ENCODE measurements at regions not wholly inside any gene's neighbourhood (a gene's known extent, or its start where the extent isn't known, plus 50 kb on each side); places are given as distances from the start of the nearest gene placed in this dataset.
"Not testable (repeated sequence)": the region's sequence is repeated elsewhere in the genome, so short reads cannot be mapped to it uniquely, and the experiment has no call there.

- not testable (repeated sequence) for H3K36me3 Mint-ChIP-seq; H3K27ac Mint-ChIP-seq; H3K9me3 Mint-ChIP-seq; DNase-seq (ENCODE audit: low spot score in 2 of 2); ATAC-seq
Measured at GRCh38 chr17:27210809-27211208, 83.1 kb upstream of the WSB1 start.

DNA sequence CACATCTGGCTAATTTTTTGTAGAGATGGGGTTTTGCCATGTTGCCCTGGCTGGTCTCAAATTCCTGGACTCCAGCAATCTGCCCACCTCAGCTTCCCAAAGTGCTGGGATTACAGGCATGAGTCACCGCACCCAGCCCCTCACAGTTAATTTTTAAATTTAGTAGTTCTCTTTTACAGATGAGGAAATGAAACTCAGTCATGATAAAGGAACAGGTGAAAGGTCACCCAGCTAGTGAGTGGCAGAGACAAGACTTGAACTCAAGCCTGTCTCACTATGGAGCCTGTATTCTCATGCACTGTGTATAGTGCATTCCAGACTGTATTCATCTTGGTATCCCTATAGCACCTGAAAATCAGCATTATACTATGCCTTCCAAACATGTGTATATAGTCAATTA is 77.1 kb upstream of the WSB1 start:
- no peak for ATAC-seq
- Mint-ChIP-seq H3K9me3 (no peaks in the 10 kb centered on the region), H3K27ac (no peak overlapping the region), H3K36me3 (no peaks in the 10 kb centered on the region)
- no peak for DNase-seq (ENCODE audit: low spot score in 2 of 2)

GRCh38 chr17:27217631-27218030 is 76.3 kb upstream of the WSB1 start:
- Mint-ChIP-seq H3K36me3 (no peaks in the 10 kb centered on the region), H3K27ac (no peak overlapping the region), H3K9me3 (no peaks in the 10 kb centered on the region)
- DNase-seq (ENCODE audit: low spot score in 2 of 2) = no peak
- no peak for ATAC-seq

DNA sequence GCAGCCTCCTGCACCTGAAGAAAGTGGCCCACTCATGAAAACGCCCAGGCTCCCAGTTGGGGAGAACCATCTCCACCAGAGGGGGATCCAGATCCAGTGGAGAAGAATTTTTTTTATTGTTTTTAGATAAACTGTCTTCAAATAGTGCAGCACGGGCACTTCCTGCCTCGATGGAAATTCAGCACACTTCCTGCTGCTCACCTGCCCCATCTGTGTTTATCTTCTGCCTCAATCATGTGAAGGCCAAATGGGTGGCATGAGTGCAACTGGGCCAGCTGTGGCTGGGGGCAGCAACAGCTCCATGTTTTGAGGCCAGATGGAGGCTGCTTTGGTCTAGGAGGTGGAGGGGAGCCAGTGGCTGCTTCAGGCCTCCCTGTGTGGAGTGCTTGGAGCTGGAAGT is 75.9 kb upstream of the WSB1 start:
- no peaks in the 10 kb centered on the region for H3K36me3 Mint-ChIP-seq
- no peak overlapping the region for H3K27ac Mint-ChIP-seq
- DNase-seq (ENCODE audit: low spot score in 2 of 2) = no peak
- H3K9me3 Mint-ChIP-seq = no peaks in the 10 kb centered on the region
- no peak for ATAC-seq

DNA sequence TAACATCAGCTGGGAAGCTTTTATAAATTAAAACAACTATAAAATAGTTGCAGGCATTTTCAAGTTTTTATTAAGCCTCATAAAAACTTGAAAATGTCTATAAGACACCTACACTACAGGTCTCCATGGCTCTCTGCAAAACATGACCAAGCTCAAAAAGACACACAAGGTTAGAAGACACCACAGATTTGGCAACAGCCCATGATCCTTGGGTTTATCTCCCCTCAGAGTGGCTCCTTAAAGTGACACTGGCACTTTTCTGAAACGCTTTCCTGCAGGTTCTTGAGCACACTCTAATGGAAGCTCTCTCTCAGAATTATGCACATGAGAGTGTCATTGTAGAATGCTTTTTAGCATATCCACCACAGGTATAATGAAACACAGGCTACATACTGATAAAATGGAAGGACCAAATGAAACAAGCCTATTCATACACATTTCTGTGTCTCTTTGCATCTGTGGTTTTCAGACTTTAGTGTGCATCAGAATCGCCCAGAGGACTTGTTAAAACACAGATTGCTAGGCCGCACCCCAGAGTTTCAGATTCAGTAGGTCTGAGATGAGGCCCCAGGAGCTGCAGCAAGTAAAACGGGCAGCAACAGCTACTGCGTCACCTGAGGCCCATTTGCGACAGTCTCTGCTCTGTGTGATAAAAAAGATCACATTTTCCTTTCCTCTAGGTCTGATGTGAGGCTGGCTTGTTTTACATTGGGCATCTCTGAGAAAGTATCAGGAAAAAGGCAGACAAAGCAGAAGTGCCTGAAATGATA is 75.0 kb upstream of the WSB1 start:
- ATAC-seq (peak in 1 of 2 donors; percentile 64), DNase-seq (ENCODE audit: low spot score in 2 of 2) (no peak)
- Mint-ChIP-seq H3K27ac (no peak overlapping the region), H3K36me3 (no peaks in the 10 kb centered on the region), H3K9me3 (no peaks in the 10 kb centered on the region)

- H3K27ac Mint-ChIP-seq = no peak overlapping the region
- H3K36me3 Mint-ChIP-seq = no peaks in the 10 kb centered on the region
- ATAC-seq (no peak), DNase-seq (ENCODE audit: low spot score in 2 of 2) (no peak)
- no peaks in the 10 kb centered on the region for H3K9me3 Mint-ChIP-seq
Measured at GRCh38 chr17:27222515-27222914, 71.4 kb upstream of the WSB1 start.

GRCh38 chr17:27224526-27225315 is 69.2 kb upstream of the WSB1 start:
- H3K27ac Mint-ChIP-seq = no peak overlapping the region
- ATAC-seq (no peak), DNase-seq (ENCODE audit: low spot score in 2 of 2) (no peak)
- no peaks in the 10 kb centered on the region for H3K36me3 Mint-ChIP-seq
- no peaks in the 10 kb centered on the region for H3K9me3 Mint-ChIP-seq

- H3K27ac Mint-ChIP-seq = no peak overlapping the region
- no peaks in the 10 kb centered on the region for H3K36me3 Mint-ChIP-seq
- ATAC-seq = no peak
- H3K9me3 Mint-ChIP-seq = no peaks in the 10 kb centered on the region
- DNase-seq (ENCODE audit: low spot score in 2 of 2) = no peak
Measured at GRCh38 chr17:27226611-27227230, 67.2 kb upstream of the WSB1 start.

DNA sequence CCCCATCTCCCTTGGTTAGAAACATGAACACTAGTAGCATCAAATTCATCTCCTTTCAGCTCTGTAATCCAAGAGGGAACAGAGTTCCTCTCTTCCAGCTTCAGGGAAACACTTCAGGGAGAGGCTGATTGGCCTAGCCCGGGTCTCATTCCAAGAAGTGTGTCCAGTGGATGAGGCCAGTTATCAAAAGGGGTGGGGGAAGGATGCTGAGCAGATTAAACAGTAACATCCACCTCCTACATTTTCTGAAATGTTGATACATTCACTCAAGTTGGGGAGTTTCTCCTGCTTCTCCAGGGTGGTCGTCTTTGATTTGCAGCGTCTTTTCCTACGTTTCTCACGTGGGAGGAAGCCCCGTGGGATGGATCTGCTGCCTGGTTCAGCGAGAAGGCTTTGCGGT is 62.9 kb upstream of the WSB1 start:
- Mint-ChIP-seq H3K36me3 (no peaks in the 10 kb centered on the region), H3K9me3 (no peaks in the 10 kb centered on the region), H3K27ac (no peak overlapping the region)
- no peak for ATAC-seq
- DNase-seq (ENCODE audit: low spot score in 2 of 2) = no peak

- DNase-seq (ENCODE audit: low spot score in 2 of 2) (no peak), ATAC-seq (no peak)
- no peaks in the 10 kb centered on the region for H3K36me3 Mint-ChIP-seq
- H3K9me3 Mint-ChIP-seq = no peaks in the 10 kb centered on the region
- H3K27ac Mint-ChIP-seq = no peak overlapping the region
Measured at GRCh38 chr17:27232328-27232727, 61.6 kb upstream of the WSB1 start.

- Mint-ChIP-seq H3K9me3 (no peaks in the 10 kb centered on the region), H3K27ac (no peak overlapping the region), H3K36me3 (no peaks in the 10 kb centered on the region)
- ATAC-seq = no peak
- DNase-seq (ENCODE audit: low spot score in 2 of 2) = no peak
Measured at GRCh38 chr17:27233059-27233458, 60.9 kb upstream of the WSB1 start.

DNA sequence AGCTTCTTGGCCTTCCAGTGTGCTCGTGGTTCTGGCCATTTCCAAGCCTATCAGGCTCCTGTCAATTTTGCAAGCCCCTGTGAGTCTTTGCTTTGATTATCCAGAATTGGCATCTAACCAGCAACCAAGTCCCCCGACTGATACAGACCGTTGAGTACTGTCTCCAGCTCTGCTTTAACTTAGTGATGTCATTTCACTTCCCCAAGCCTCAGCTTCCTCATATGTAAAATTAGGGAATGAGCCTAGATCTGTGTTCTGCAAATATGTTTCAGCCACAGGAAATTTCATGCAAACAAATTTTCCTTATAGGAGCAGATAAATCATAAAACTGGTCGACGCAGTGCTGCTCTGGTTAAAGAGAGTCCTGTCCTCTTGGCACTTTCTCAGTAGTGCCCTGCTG is 60.1 kb upstream of the WSB1 start:
- ATAC-seq = no peak
- no peak overlapping the region for H3K27ac Mint-ChIP-seq
- DNase-seq (ENCODE audit: low spot score in 2 of 2) = no peak
- H3K9me3 Mint-ChIP-seq = no peaks in the 10 kb centered on the region
- no peaks in the 10 kb centered on the region for H3K36me3 Mint-ChIP-seq

- H3K9me3 Mint-ChIP-seq = no peaks in the 10 kb centered on the region
- ATAC-seq (peak in 1 of 2 donors; percentile 49), DNase-seq (ENCODE audit: low spot score in 2 of 2) (peak in 1 of 2 donors; percentile 74)
- H3K36me3 Mint-ChIP-seq = no peaks in the 10 kb centered on the region
- H3K27ac Mint-ChIP-seq = no peak overlapping the region
Measured at GRCh38 chr17:27236717-27237315, 57.1 kb upstream of the WSB1 start.

GRCh38 chr17:27237890-27238289 is 56.0 kb upstream of the WSB1 start:
- no peak for ATAC-seq
- H3K9me3 Mint-ChIP-seq = no peaks in the 10 kb centered on the region

DNA sequence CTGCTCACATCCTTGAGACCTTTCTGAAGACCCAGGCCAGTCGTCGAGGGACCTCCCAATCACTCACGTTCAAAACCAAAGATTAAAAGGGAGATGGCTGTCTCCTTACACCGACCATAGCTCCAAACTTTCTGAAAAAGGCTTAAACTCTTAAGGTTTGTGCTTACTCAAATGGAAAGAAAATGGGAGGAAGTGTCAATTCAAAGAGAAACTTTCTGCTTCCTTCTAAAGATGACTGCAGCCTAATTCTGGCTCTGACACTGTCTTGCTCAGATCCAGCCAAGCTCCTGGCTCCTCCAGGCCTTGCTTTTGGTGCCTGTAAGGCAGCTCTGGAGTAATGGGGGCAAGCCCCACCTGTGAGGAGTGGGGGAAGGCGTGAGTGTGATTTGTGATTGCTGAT is 54.9 kb upstream of the WSB1 start:
- Mint-ChIP-seq H3K9me3 (no peaks in the 10 kb centered on the region), H3K27ac (no peak overlapping the region), H3K36me3 (no peaks in the 10 kb centered on the region)
- ATAC-seq (peak; percentile 82 to 95), DNase-seq (ENCODE audit: low spot score in 2 of 2) (peak in 1 of 2 donors; percentile 41)

More at GRCh38 chr17:27237890-27238289, 56.0 kb upstream of the WSB1 start:
- no peak overlapping the region for H3K27ac Mint-ChIP-seq
- no peak for DNase-seq (ENCODE audit: low spot score in 2 of 2)
- H3K36me3 Mint-ChIP-seq = no peaks in the 10 kb centered on the region

DNA sequence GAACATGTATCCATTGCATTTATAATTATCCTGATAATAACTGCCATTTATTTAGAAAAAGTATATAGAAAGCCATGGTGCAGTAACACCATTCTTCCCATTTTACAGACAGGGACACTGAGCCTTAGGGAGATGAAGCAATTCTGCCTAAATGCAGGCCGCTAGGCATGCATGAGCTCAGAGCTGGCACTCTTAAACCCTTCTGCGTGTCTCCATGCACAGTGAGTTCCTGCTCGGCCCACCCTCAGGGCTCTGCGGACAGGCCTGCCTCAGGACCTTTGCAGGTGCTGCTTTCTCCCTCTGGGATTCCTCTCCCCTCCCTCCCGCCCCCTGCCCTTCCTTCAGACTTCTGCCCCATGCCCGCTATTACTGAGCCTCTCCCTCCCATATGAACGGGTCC is 54.3 kb upstream of the WSB1 start:
- H3K36me3 Mint-ChIP-seq = no peaks in the 10 kb centered on the region
- no peaks in the 10 kb centered on the region for H3K9me3 Mint-ChIP-seq
- DNase-seq (ENCODE audit: low spot score in 2 of 2) (no peak), ATAC-seq (no peak)
- no peak overlapping the region for H3K27ac Mint-ChIP-seq
